ENCODE measurements at regions not wholly inside any gene's neighbourhood (a gene's known extent, or its start where the extent isn't known, plus 50 kb on each side); places are given as distances from the start of the nearest gene placed in this dataset.
A peak's percentile ranks its signal among the peaks of the same experiment; 100 is the strongest.

GRCh38 chr13:104595511-104595910 is 1529.3 kb upstream of the SLC10A2 start:
- Histone ChIP-seq H3K4me2 (ENCODE audit: extremely low read depth, insufficient read depth, low read length) (no peak overlapping the region), H2AFZ (ENCODE audit: low read length) (no peak overlapping the region), H3K9ac (ENCODE audit: insufficient read depth, low read length) (no peak overlapping the region), H3K79me2 (ENCODE audit: control insufficient read depth, insufficient read depth, low read length) (no peaks in the 10 kb centered on the region), H3K27ac (ENCODE audit: insufficient read depth, low read length) (no peak overlapping the region), H4K20me1 (ENCODE audit: control insufficient read depth, extremely low read depth, insufficient read depth, low read length) (no peaks in the 10 kb centered on the region), H3K27me3 (ENCODE audit: control insufficient read depth, insufficient read depth, low read length) (no peaks in the 10 kb centered on the region), H3K4me3 (replicated peaks in 1 of 4; ENCODE audit: control extremely low read depth in 1 of 4, insufficient read depth in 1 of 4, low read depth in 3 of 4, low read length in 4 of 4) (no peak overlapping the region), H3K36me3 (ENCODE audit: control insufficient read depth, insufficient read depth, low read length) (no peaks in the 10 kb centered on the region), H3K4me1 (ENCODE audit: control insufficient read depth, extremely low read depth, insufficient read depth, low read length) (no peaks in the 10 kb centered on the region), H3K9me3 (ENCODE audit: control insufficient read depth, insufficient read depth, low read depth, low read length) (no peaks in the 10 kb centered on the region)
- DNase-seq (ENCODE audit: low read depth in 2 of 2) = no peak
- TF ChIP-seq EZH2 (IDR thresholded peaks at IDR 0.05; ENCODE audit: low read length, missing control alignments) (no peak), CTCF (conservative IDR thresholded peaks at IDR 0.05 in 1 of 2, IDR thresholded peaks at IDR 0.05 in 1 of 2; ENCODE audit: low read depth in 1 of 2, low read length in 2 of 2) (no peak)

- H3K27ac ChIP-seq (ENCODE audit: insufficient read depth, low read length) = no peak overlapping the region
- no peaks in the 10 kb centered on the region for H3K36me3 ChIP-seq (ENCODE audit: control insufficient read depth, insufficient read depth, low read length)
- H3K9ac ChIP-seq (ENCODE audit: insufficient read depth, low read length) = no peak overlapping the region
- no peaks in the 10 kb centered on the region for H3K4me1 ChIP-seq (ENCODE audit: control insufficient read depth, extremely low read depth, insufficient read depth, low read length)
- H3K4me2 ChIP-seq (ENCODE audit: extremely low read depth, insufficient read depth, low read length) = no peak overlapping the region
- no peak overlapping the region for H3K4me3 ChIP-seq (replicated peaks in 1 of 4; ENCODE audit: control extremely low read depth in 1 of 4, insufficient read depth in 1 of 4, low read depth in 3 of 4, low read length in 4 of 4)
- DNase-seq (ENCODE audit: low read depth in 2 of 2) = peak in 1 of 2 donors; percentile 70
- no peaks in the 10 kb centered on the region for H3K27me3 ChIP-seq (ENCODE audit: control insufficient read depth, insufficient read depth, low read length)
- no peak overlapping the region for H2AFZ ChIP-seq (ENCODE audit: low read length)
- no peaks in the 10 kb centered on the region for H4K20me1 ChIP-seq (ENCODE audit: control insufficient read depth, extremely low read depth, insufficient read depth, low read length)
- no peaks in the 10 kb centered on the region for H3K79me2 ChIP-seq (ENCODE audit: control insufficient read depth, insufficient read depth, low read length)
- no peak for TF ChIP-seq EZH2 (IDR thresholded peaks at IDR 0.05; ENCODE audit: low read length, missing control alignments)
- TF ChIP-seq CTCF (conservative IDR thresholded peaks at IDR 0.05 in 1 of 2, IDR thresholded peaks at IDR 0.05 in 1 of 2; ENCODE audit: low read depth in 1 of 2, low read length in 2 of 2) = no peak
- no peaks in the 10 kb centered on the region for H3K9me3 ChIP-seq (ENCODE audit: control insufficient read depth, insufficient read depth, low read depth, low read length)
Observed at GRCh38 chr13:104594806-104595205, 1528.6 kb upstream of the SLC10A2 start.

- no peaks in the 10 kb centered on the region for H3K4me1 ChIP-seq (ENCODE audit: control insufficient read depth, extremely low read depth, insufficient read depth, low read length)
- no peaks in the 10 kb centered on the region for H3K36me3 ChIP-seq (ENCODE audit: control insufficient read depth, insufficient read depth, low read length)
- no peaks in the 10 kb centered on the region for H3K27me3 ChIP-seq (ENCODE audit: control insufficient read depth, insufficient read depth, low read length)
- H3K9ac ChIP-seq (ENCODE audit: insufficient read depth, low read length) = no peak overlapping the region
- H4K20me1 ChIP-seq (ENCODE audit: control insufficient read depth, extremely low read depth, insufficient read depth, low read length) = no peaks in the 10 kb centered on the region
- H3K4me3 ChIP-seq (replicated peaks in 1 of 4; ENCODE audit: control extremely low read depth in 1 of 4, insufficient read depth in 1 of 4, low read depth in 3 of 4, low read length in 4 of 4) = no peak overlapping the region
- H3K79me2 ChIP-seq (ENCODE audit: control insufficient read depth, insufficient read depth, low read length) = no peaks in the 10 kb centered on the region
- no peak overlapping the region for H3K4me2 ChIP-seq (ENCODE audit: extremely low read depth, insufficient read depth, low read length)
- no peak for TF ChIP-seq CTCF (conservative IDR thresholded peaks at IDR 0.05 in 1 of 2, IDR thresholded peaks at IDR 0.05 in 1 of 2; ENCODE audit: low read depth in 1 of 2, low read length in 2 of 2)
- no peak for TF ChIP-seq EZH2 (IDR thresholded peaks at IDR 0.05; ENCODE audit: low read length, missing control alignments)
- H3K9me3 ChIP-seq (ENCODE audit: control insufficient read depth, insufficient read depth, low read depth, low read length) = no peaks in the 10 kb centered on the region
- no peak overlapping the region for H3K27ac ChIP-seq (ENCODE audit: insufficient read depth, low read length)
- H2AFZ ChIP-seq (ENCODE audit: low read length) = no peak overlapping the region
- DNase-seq (ENCODE audit: low read depth in 2 of 2) = no peak
Observed at GRCh38 chr13:104593693-104594092, 1527.5 kb upstream of the SLC10A2 start.
